ENCODE measurements at regions not wholly inside any gene's neighbourhood (a gene's known extent, or its start where the extent isn't known, plus 50 kb on each side); places are given as distances from the start of the nearest gene placed in this dataset.

DNA sequence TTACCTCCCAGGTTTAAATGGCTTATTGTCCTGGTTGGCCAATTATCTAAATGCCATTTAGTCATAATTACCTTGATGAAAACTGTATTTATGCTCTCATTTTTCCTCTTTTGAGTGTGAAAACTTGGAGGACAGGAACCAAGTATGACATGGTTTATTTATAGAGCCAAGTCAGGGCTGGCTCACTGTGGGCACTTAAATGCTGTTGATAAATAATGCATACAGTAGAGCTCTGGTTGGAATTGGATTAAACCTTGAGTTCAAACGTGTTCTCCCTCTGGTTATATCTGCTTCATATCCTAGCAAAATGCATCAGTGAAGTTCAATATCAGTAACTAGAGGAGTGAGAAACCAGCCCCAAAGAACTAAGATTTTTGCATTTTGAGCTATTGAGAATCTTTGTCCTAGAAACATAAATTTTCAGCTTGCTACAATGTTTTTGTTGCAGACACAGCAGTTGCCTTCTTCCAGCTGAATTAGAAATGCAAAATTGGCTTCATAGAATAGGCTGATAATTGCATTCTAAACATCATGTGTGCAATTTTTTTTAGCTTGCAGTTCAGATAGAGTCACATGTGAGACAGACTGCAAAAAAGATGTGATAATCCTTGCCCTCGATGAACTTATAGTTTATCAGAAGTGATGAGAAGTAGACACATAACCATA is 255.8 kb downstream of the BTBD3 start:
- TF ChIP-seq, protein P1, sequence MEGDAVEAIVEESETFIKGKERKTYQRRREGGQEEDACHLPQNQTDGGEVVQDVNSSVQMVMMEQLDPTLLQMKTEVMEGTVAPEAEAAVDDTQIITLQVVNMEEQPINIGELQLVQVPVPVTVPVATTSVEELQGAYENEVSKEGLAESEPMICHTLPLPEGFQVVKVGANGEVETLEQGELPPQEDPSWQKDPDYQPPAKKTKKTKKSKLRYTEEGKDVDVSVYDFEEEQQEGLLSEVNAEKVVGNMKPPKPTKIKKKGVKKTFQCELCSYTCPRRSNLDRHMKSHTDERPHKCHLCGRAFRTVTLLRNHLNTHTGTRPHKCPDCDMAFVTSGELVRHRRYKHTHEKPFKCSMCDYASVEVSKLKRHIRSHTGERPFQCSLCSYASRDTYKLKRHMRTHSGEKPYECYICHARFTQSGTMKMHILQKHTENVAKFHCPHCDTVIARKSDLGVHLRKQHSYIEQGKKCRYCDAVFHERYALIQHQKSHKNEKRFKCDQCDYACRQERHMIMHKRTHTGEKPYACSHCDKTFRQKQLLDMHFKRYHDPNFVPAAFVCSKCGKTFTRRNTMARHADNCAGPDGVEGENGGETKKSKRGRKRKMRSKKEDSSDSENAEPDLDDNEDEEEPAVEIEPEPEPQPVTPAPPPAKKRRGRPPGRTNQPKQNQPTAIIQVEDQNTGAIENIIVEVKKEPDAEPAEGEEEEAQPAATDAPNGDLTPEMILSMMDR (tag by site-specific recombination; IDR thresholded peaks at IDR 0.05): no peak
- TF ChIP-seq ZNF302 (tag by site-specific recombination; IDR thresholded peaks at IDR 0.05; ENCODE audit: low read depth) (no peak), MZF1 (tag by site-specific recombination; IDR thresholded peaks at IDR 0.05; ENCODE audit: borderline replicate concordance) (no peak), BCL11A (tag by site-specific recombination; IDR thresholded peaks at IDR 0.05; ENCODE audit: low read depth) (no peak), ZNF175 (tag by site-specific recombination; IDR thresholded peaks at IDR 0.05) (no peak), ZNF274 (IDR thresholded peaks at IDR 0.05; ENCODE audit: low read length) (no peak), ZNF274 (tag by site-specific recombination; IDR thresholded peaks at IDR 0.05; ENCODE audit: borderline replicate concordance) (no peak), TCF7L2 (IDR thresholded peaks at IDR 0.05; ENCODE audit: borderline replicate concordance, low read depth, low read length) (no peak), ZBTB49 (tag by site-specific recombination; IDR thresholded peaks at IDR 0.05; ENCODE audit: low read depth) (no peak), PBX3 (CRISPR knock-in tag; IDR thresholded peaks at IDR 0.05) (no peak)
